OCI-LY3 (cell line): ENCODE measurements at regions not wholly inside any gene's neighbourhood (a gene's known extent, or its start where the extent isn't known, plus 50 kb on each side); places are given as distances from the start of the nearest gene placed in this dataset.

Experiments
- CTCF ChIP-seq: fragments of 200-600, 300-600 bp; sonication (generic); IDR thresholded peaks from 2 replicates; pipeline ENCODE4 v1.5.1; 2014; ENCODE audit warnings: antibody characterized with exemption, low read length, low read depth
- EZH2phosphoT487 ChIP-seq: fragments of 200-600 bp; shearing (Covaris generic); IDR thresholded peaks from 2 replicates; pipeline ENCODE4 v1.6.1; 2018; ENCODE audit warnings: antibody characterized with exemption, mixed run types, low read depth

DNA sequence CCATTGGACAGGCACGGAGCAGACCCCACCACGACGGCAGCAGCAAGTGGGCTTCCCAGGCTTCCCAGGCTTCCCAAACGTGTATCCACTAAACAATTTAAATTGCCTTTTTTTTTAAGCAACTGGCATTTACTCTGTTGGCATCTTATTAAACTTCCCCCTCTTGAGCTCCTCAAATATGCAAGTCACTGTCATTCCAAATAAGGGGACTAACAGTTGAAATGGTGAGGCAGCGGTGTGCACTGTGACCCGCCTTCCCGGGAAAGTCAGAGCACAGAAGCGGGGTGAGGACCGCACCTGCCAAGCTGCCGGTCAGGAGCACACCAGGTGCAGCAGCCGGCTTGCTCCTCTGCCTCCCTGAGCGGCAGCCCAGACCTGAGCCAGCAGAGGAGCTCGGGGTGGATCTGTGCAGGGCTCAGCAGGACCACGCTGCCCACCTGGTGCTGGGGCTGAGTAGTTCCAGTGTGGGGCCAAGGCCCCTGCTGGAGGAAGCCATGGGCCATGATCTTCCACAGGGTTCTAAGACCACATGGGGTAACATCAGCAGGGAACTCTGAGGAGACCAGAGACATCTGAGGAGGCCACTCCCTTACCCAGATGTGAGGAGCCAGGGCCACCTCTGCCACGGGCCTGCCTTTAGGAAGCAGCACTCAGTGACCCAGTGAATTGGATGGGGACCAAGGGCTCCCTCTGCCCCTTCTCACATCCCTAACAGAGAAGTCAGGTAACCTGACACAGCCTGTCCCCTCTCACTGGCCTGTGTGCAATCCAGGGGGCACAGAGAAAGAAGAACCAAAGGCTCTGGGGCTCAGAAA is 245.4 kb downstream of the NPHP4 start:
- TF ChIP-seq CTCF, result no peak
- no peak for TF ChIP-seq EZH2phosphoT487
